Hepatocyte (in vitro differentiated cells): ENCODE measurements at regions not wholly inside any gene's neighbourhood (a gene's known extent, or its start where the extent isn't known, plus 50 kb on each side); places are given as distances from the start of the nearest gene placed in this dataset.

Experiments used
- DNase-seq: peaks from one replicate; pipeline ENCODE4 v3.0.0-alpha.2; 2016; ENCODE audit warnings: low spot score
- H2AFZ ChIP-seq: fragments of 200-600 bp; sonication (generic); 2 replicates; pipeline ENCODE4 v1.6.0; 2016; ENCODE audit warnings: antibody characterized with exemption, mild to moderate bottlenecking
- H3K27ac ChIP-seq: fragments of 200-600 bp; sonication (generic); 2 replicates; pipeline ENCODE4 v1.5.1; 2016; ENCODE audit warnings: mild to moderate bottlenecking
- H3K27me3 ChIP-seq: fragments of 200-600 bp; sonication (generic); 2 replicates; pipeline ENCODE4 v1.6.1; 2016
- H3K36me3 ChIP-seq: fragments of 200-600 bp; sonication (generic); replicated peaks from 2 replicates; pipeline ENCODE4 v1.5.1; 2016; ENCODE audit warnings: low read depth; ENCODE audit not compliant: insufficient read depth
- H3K4me1 ChIP-seq: fragments of 200-600 bp; sonication (generic); 2 replicates; pipeline ENCODE4 v1.5.1; 2016; ENCODE audit warnings: mild to moderate bottlenecking, moderate library complexity; ENCODE audit not compliant: insufficient read depth
- H3K4me2 ChIP-seq: fragments of 200-600 bp; sonication (generic); 2 replicates; pipeline ENCODE4 v1.6.0; 2016
- H3K4me3 ChIP-seq: fragments of 200-600 bp; sonication (generic); 2 replicates; pipeline ENCODE4 v1.5.1; 2016; ENCODE audit warnings: mild to moderate bottlenecking
- H3K79me2 ChIP-seq: fragments of 200-600 bp; sonication (generic); 2 replicates; pipeline ENCODE4 v1.6.0; 2017; ENCODE audit warnings: mild to moderate bottlenecking
- H3K9me2 ChIP-seq: fragments of 200-600 bp; sonication (generic); replicated peaks from 2 replicates; pipeline ENCODE4 v1.6.0; 2017; ENCODE audit warnings: mild to moderate bottlenecking; ENCODE audit not compliant: insufficient read depth
- H3K9me3 ChIP-seq: fragments of 200-600 bp; sonication (generic); 2 replicates; pipeline ENCODE4 v1.5.1; 2016; ENCODE audit warnings: low read depth, mild to moderate bottlenecking
- H4K20me1 ChIP-seq: fragments of 200-600 bp; sonication (generic); 2 replicates; pipeline ENCODE4 v1.6.0; 2016; ENCODE audit warnings: mild to moderate bottlenecking; ENCODE audit not compliant: insufficient read depth, poor library complexity, severe bottlenecking
- EZH2 ChIP-seq: fragments of 200-600 bp; sonication (generic); IDR thresholded peaks from 2 replicates; pipeline ENCODE4 v1.6.1; 2016; ENCODE audit warnings: antibody characterized with exemption, mild to moderate bottlenecking, borderline replicate concordance
- EZH2phosphoT487 ChIP-seq: fragments of 200-600 bp; sonication (generic); IDR thresholded peaks from one replicate; pipeline ENCODE4 v1.6.1; 2018; ENCODE audit warnings: antibody characterized with exemption, mild to moderate bottlenecking, low read depth, moderate library complexity; ENCODE audit not compliant: unreplicated experiment, severe bottlenecking
- WGBS: methylation state at CpG from one replicate; pipeline ENCODE4 v1.1.6; 2016; ENCODE audit warnings: low lambda C conversion rate; ENCODE audit errors: missing lambda C conversion rate; 5-methylcytosine and 5-hydroxymethylcytosine counted together
- TF ChIP-seq, protein P1 (sequence below): fragments of 200-600 bp; sonication (generic); IDR thresholded peaks from 2 replicates; pipeline ENCODE4 v1.5.1; 2016; ENCODE audit warnings: antibody characterized with exemption, mild to moderate bottlenecking; ENCODE audit not compliant: poor library complexity

DNA sequence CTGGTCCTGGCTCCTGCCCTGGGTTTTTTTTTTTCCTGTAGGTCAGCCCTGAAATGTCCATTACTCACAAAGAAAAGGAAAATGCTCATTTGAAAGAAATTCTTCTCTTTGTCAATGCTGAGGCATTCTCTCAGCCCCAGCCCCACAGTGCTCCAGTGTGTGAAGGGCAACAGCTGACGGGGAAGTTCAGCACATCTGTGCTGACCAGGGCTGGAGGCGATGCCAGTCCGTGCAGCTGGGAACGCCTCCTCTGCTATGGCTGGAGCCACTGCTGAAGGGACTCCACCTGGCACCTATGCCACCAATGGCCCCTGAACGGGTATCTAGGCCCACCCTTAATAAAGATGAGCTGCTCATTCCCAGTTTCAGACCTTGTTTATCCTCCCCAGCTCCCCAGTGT, 71.9 kb upstream of the SLCO4A1 start:
- no peaks in the 10 kb centered on the region for H3K79me2 ChIP-seq
- H3K9me2 ChIP-seq: no peaks in the 10 kb centered on the region
- H2AFZ ChIP-seq: no peak overlapping the region
- H3K9me3 ChIP-seq: no peaks in the 10 kb centered on the region
- H3K4me3 ChIP-seq: no peak overlapping the region
- H3K27me3 ChIP-seq: peaks cover 13% of the 10 kb centered on the region
- H3K4me2 ChIP-seq: no peak overlapping the region
- H3K4me1 ChIP-seq: no peaks in the 10 kb centered on the region
- no peak for DNase-seq
- no peaks in the 10 kb centered on the region for H3K36me3 ChIP-seq
- no peaks in the 10 kb centered on the region for H4K20me1 ChIP-seq
- TF ChIP-seq, protein P1, sequence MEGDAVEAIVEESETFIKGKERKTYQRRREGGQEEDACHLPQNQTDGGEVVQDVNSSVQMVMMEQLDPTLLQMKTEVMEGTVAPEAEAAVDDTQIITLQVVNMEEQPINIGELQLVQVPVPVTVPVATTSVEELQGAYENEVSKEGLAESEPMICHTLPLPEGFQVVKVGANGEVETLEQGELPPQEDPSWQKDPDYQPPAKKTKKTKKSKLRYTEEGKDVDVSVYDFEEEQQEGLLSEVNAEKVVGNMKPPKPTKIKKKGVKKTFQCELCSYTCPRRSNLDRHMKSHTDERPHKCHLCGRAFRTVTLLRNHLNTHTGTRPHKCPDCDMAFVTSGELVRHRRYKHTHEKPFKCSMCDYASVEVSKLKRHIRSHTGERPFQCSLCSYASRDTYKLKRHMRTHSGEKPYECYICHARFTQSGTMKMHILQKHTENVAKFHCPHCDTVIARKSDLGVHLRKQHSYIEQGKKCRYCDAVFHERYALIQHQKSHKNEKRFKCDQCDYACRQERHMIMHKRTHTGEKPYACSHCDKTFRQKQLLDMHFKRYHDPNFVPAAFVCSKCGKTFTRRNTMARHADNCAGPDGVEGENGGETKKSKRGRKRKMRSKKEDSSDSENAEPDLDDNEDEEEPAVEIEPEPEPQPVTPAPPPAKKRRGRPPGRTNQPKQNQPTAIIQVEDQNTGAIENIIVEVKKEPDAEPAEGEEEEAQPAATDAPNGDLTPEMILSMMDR: no peak
- TF ChIP-seq EZH2 (no peak), EZH2phosphoT487 (no peak)
- 84% methylated on average over 5 of the region's 5 CpGs for WGBS
- H3K27ac ChIP-seq: no peak overlapping the region

- Histone ChIP-seq H2AFZ (no peak overlapping the region), H3K9me2 (no peaks in the 10 kb centered on the region), H3K4me3 (no peak overlapping the region), H3K27me3 (peaks cover 13% of the 10 kb centered on the region), H3K9me3 (no peaks in the 10 kb centered on the region), H4K20me1 (no peaks in the 10 kb centered on the region), H3K4me2 (no peak overlapping the region), H3K4me1 (no peaks in the 10 kb centered on the region), H3K36me3 (no peaks in the 10 kb centered on the region), H3K27ac (no peak overlapping the region), H3K79me2 (no peaks in the 10 kb centered on the region)
- TF ChIP-seq EZH2phosphoT487 (no peak), EZH2 (no peak)
- TF ChIP-seq, protein P1: no peak
- 81% methylated on average over 12 of the region's 12 CpGs for WGBS
- no peak for DNase-seq
These were observed 71.2 kb upstream of the SLCO4A1 start for GRCh38 chr20:62570897-62571668.

GRCh38 chr20:62571669-62572344, 70.5 kb upstream of the SLCO4A1 start:
- no peak overlapping the region for H3K27ac ChIP-seq
- H2AFZ ChIP-seq: no peak overlapping the region
- H3K79me2 ChIP-seq: no peaks in the 10 kb centered on the region
- no peaks in the 10 kb centered on the region for H3K9me2 ChIP-seq
- TF ChIP-seq EZH2 (no peak), EZH2phosphoT487 (no peak)
- TF ChIP-seq, protein P1: no peak
- DNase-seq: no peak
- no peaks in the 10 kb centered on the region for H3K9me3 ChIP-seq
- H3K4me1 ChIP-seq: no peaks in the 10 kb centered on the region
- WGBS: 82% methylated on average over 9 of the region's 9 CpGs
- H4K20me1 ChIP-seq: no peaks in the 10 kb centered on the region
- H3K4me3 ChIP-seq: no peak overlapping the region
- H3K36me3 ChIP-seq: no peaks in the 10 kb centered on the region
- H3K27me3 ChIP-seq: peaks cover 13% of the 10 kb centered on the region
- no peak overlapping the region for H3K4me2 ChIP-seq
